Hematopoietic multipotent progenitor cell treated with erythropoietin and hydrocortisone succinate and interleukin-3 and kit ligand, for 6 days (in vitro differentiated cells): ENCODE measurements at regions not wholly inside any gene's neighbourhood (a gene's known extent, or its start where the extent isn't known, plus 50 kb on each side); places are given as distances from the start of the nearest gene placed in this dataset.
"Not testable (repeated sequence)": the region's sequence is repeated elsewhere in the genome, so short reads cannot be mapped to it uniquely, and the experiment has no call there.

Source experiments
- DNase-seq: peaks from one replicate; pipeline ENCODE4 v3.0.0-alpha.2; 2015

DNA sequence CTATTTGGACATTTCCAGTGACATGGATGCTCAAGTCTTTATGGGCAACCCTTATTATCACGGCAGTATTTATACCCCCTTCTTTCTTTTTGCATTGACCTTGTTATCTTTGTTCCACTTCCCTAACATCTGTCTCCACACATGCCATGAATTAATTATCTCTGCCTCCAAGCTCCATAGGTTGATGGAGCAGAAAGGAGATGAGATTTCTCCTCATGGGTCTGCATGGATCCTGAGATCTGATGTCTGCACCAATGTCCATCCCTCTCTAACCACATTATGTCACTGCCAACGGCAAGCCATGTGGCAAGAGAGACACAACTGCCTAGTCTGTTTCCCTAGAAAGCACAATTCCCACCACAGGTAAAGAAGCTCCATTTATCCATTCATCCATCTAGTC lies 416.8 kb upstream of the ASIC2 start:
- DNase-seq = no peak

DNA sequence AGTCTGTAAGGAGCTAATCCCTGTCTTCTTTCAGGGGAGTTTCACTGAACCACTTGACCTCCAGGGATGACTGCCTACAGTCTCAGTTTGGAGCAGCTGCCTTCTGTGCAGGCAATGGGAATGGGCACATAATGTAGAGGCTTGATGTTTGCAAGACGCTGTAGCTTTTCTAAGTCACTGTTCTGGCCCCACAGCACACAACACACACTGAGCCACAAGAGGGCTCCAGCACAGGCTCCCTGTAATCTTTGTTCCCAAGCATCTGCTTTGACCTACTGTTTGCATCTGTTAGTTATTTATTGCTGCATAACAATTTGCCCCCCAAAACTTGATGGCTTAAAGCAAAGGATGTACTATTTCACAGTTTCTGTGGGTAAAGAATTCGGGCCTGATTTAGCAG lies 419.0 kb upstream of the ASIC2 start:
- DNase-seq = no peak

DNA sequence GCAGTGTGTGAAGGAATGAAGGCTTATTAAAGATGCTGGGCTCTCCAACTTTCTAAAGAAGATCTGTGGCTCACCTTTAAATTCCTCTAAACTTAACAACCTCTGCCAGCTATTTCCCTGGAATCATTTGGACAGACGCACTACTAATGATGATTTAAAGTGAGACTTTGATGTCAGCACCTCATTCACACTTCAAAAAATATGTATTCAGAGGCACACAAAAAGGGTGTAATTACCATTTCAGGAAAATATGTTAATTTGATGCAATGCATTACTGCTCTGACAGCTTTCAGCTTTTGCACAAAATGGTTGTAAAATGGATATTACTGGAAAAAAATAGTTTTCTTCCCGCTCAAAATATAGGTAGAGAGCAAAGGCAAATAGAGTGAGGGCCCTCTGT lies 423.9 kb upstream of the ASIC2 start:
- no peak for DNase-seq

DNA sequence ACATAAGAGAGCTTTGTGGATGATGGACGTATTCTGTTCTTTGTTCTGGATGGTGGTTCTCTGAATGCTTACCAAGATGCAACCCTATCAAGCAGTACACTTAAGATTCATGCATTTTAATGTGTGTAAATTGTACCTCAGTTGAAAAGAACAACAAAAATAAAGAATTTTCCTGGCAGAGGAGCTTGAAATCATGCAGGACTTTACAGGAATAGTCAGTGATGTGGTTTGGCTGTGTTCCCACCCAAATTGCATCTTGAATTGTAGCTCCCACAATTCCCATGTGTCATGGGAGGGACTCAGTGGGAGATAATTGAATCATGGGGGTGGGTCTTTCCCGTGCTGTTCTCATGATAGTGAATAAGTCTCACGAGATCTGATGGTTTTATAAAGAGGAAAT lies 430.6 kb upstream of the ASIC2 start:
- not testable (repeated sequence) for DNase-seq

DNA sequence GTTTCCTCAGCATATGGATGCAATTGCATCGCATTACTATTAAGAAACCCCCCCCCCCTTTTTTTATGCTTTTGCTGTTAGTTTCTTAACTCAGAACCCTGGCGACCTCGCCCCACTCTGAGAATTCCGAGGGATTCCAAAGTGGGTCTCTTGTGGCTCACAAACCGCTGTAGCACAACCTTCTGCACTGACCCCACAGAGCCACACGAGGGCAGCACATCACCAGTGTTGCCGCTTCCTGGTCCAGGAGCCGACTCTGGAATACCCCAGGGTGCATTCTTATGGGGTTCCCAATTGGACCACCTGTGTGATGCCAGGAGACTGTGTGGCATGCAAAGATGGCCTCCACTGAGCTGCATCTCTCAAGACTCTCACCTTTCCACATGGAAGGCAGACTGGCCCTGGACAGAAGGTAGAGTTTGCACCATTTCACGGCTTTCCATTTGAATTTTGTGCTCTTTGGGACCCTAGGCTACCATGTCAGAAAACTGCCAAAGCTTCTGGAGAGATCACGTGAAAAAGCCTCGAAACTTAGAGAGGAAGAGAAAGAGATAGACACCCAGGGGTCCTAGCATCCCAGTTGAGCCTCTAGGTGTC lies 432.7 kb upstream of the ASIC2 start:
- peak; percentile 54 for DNase-seq

DNA sequence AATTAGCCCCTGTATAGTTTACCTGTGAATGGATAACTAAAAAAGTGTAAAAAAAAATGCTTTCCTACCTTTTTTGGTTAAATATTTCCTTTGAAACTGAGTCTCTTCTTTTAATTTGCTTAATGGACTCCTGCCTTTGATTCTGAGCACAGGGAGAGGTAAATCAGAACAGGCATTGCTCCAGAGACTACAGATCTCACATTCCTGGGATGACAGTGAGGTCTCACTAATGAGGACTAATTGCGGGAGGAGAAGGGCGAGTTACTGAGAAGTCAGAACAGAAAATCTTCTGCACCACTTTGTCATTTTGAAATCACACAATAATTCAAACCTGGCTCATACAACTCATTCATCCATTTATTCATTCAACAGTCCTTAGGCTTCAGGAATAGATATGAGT lies 437.0 kb upstream of the ASIC2 start:
- DNase-seq = no peak

DNA sequence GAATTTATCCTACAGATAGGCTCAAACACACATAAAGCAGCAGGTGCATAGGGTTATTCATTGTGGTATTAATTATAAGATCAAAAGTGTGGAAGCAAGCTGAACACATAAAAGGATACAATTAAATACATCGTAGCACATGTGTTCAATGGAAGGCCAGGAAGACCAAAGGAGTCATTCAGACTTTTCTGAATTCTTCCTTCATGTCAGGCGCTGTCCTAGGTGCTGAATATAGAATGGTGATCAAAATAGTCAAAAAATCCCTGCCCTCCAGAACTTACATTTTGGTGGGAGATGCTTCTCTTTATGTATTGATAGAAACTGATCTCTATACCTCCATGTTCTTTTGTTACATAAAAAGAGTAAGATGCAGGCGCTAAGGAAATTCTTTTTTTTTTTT lies 439.0 kb upstream of the ASIC2 start:
- peak; percentile 74 for DNase-seq

DNA sequence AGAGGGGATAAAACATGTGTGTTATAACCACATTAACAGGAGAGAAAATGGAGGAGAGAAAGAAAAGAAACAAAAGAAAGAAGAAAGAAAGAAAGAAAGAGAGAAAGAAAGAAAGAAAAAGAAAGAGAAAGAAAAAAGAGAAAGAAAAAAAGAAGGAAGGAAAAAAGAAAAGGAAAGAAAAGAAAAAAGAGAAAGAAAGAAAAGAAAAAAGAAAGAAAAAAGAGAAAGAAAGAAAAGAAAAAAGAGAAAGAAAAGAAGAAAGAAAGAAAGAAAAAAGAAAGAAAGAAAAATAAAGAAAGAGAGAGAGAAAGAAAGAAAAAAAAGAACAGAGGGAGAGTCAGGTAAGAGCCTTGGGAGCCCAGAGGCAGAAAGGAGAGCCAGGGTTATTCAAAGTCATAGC lies 446.6 kb upstream of the ASIC2 start:
- DNase-seq = no peak

DNA sequence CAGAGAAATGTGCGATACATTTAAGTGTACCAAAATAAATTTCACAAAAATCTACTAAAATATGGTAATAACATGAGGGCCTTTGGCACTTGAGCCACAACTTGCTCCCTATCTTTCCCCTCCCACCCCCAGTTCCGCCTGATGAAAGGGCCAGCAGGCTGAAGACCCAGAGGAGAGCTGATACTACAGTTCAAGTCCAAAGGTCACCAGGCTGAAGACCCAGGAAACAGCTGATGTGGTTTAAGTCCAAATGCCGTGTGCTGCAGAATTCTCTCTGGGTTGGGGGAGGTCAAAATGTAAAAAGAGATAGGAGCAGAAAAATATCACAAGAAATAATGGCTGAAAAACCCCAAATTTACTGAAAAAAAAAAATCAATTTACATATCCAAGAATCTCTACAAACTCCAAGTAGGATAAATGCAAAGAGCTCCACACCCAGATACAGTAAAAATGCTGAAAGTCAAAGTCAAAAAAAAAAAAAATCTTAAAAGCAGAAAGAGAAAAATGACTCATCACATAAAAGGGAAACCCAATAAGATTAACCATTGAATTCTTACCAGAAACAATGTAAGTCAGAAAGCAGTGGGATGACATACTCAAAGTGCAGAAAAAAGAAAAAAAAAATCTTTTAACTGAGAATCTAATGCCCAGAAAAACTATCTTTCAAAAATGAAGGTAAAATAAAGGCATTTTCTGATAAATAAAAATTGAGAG lies 452.1 kb upstream of the ASIC2 start:
- no peak for DNase-seq

DNA sequence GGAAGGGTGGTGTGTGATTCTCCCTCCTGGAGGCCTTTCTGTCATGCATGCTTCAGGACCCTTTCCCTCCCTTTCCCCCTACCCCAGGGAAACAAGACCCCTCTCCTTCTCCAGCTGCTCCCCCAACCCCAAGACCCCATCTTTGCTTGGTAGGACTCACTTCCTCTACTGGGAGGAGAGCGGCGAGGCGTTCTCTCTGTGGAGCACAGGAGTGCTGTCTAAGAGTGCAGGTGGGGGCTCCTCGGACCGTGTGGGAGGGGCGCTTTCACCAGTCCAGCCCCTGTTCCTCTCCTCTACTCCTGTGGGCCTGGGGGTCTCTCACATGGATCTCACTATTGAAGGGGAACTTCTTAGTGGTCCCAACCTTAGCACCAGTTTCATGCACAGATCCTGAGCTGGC lies 456.1 kb upstream of the ASIC2 start:
- DNase-seq = no peak

DNA sequence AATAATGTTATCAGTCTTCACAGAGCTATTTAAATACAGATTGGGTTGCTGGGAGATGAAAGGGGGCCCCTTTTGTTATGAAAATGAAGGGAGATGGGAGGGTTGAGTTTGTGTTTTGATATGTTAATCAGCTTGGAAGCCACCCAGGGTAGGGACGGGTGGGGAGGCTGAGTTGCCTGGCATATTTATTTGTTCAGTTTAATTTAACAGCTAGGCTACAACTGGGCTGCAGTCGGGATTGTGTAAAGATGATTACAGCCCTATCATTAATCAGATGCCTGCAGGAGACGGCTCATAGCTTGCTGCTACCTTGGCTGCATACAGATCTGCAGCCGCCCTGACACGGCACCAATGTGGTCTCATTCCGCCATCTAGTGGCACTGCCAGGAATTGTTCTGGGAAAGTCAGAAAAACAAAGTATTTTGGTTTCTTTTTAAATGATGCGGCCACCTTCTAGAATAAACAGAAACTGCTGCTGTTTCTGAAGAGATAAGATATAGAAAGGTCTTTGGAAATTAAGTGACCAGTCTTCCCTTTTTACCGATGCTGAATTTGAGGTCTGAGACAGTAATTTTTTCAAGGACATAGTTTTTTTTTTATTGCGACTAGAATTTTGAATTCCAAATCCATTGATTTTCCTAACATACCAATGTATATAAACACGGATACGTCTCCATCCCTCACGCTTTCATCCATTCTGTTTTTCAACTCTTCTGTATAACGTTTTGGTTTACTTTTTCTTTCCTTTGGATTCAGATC lies 458.0 kb upstream of the ASIC2 start:
- peak; percentile 77 for DNase-seq

DNA sequence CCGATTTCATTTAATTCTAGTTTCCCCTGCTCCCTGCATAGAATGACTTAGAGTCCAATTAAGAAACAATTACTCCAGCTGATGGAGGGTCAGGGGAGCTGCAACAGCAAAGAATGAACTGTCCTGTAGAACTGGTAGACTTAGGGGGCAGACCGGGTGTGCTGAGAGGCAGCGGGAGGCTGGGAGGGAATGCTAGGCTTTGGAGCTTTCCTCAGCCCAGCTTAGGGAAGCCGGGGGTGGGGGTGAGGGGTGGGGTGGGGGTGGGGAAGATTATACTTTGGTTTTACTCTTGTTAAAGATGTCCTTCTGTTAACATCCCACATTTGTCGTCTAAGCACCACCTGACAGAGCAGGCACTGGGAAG lies 458.6 kb upstream of the ASIC2 start:
- DNase-seq = no peak

DNA sequence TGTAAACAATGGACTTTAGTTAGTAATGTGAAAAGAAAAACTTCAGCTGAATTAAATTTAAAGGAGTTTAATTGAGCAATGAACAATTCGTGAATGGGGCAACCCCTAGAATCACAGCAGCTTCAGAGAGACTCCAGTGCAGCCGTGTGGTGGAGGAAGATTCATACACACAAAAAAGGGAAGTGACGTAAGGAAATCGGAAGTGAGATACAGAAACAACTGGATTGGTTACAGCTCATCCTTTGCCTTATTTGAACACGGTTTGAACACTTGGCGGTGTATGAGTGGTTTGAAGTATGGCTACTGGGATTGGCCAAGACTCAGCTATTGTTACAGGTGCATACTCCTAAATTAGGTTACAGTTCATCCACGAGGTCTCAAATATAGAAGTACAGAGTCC lies 460.4 kb upstream of the ASIC2 start:
- peak; percentile 27 for DNase-seq

DNA sequence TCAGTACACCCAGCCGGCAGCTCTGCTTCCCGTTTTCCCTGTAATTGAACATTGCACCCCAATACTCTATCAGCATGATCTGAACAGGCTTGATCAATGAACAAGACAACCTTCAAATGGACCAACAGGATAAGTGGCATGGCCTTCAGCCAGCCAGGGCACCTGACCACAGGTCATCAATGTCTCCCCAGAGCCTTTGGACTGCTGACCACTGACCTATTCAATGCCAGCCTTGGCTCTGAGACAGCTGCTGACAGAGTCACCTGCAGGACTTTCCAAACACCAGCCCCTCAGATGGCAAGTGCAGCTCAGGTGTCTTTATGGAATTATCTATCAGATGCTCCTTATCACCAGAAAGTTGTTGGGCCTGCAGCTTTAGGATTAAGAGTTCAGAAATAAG lies 462.9 kb upstream of the ASIC2 start:
- no peak for DNase-seq

DNA sequence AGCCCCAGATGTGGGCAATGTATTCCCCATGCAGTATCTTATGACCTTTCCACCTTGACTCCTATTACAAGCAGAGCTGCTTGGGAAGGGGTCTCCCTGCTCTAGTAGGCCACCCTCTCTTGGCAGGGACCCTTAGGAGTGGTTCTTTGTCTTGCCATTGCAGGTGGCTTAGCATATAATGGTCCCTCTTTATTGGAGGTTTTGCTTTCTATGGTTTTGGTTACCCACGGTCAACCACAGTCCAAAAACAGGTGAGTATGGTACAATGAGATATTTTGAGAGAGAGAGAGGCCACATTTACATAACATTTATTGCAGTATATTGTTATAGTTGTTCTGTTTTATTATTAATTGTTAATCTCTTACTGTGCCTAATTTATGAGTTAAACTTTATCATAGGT lies 472.8 kb upstream of the ASIC2 start:
- no peak for DNase-seq

DNA sequence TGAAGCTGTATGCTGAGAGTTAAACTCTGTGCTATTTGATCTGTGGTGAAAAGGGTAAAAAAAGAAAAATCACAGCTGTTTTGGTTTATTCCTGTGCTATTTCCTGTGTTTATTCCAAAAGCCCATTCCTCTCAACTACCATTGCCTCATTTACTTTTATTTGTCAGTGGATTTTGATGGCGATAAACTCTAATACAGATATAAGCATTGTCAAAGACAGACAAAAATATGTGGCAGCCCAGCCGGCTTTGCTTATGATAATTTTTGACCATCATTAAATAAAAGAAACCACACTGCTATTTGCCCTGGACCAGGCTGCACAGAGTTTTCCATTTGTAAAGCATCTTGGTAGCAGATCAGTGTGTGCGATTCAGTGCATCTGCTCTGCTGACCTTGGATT lies 473.6 kb upstream of the ASIC2 start:
- no peak for DNase-seq

DNA sequence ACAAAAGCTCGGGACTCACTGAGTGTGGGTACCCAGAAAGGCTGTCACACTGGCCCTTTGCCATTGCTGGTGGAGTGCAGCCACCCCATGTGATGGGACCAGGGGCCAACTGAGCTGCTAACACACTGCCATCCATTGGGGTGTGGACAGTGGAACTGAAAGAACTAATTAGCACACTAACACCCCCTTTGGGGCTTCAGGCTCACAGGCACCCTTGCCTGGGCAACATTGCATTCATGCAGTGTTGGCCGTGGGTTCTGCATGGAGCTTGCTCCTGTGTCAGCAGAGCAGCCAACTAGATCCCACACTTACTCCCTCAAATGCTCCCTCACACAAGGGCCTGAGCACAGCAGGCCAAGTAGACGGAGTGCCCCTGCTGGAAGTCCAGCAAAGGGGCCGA lies 476.0 kb upstream of the ASIC2 start:
- DNase-seq = no peak

DNA sequence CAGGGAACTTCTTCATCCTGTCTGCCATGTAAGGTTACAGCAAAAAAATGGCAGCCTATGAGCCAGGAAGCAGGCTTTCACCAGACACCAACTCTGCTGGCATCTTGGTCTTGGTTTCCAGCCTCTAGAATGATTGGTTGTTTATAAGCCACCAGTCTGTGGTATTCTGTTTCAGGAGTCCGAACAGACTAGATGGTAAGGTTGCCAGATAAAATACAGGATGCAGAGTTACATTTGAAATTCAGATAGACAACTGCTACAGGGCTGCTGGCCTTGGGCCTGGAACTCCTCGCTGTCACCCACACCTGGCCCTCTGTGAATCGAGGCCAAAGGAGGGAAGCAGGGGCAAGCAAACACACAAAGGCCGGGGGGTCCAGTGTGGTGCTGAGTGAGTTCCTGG lies 478.8 kb upstream of the CCL2 start:
- DNase-seq = no peak

DNA sequence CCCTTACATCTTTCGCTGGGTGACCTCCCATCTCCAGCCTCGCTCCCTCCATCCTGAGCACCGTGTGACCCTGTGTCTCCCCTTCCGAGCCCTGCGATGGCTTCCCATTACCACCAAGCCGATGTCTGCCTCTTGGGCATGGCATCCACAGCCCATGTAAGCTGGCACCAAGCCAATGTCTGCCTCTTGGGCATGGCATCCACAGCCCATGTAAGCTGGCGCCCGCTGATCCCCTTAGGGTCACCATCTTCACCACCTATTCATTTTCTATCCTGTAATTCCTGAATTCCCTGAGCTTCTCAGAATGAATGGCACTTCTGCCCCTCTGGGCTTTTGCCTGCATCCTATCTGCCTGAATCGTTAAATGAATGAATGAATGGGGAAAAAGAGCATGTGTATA lies 478.2 kb upstream of the CCL2 start:
- DNase-seq = no peak

DNA sequence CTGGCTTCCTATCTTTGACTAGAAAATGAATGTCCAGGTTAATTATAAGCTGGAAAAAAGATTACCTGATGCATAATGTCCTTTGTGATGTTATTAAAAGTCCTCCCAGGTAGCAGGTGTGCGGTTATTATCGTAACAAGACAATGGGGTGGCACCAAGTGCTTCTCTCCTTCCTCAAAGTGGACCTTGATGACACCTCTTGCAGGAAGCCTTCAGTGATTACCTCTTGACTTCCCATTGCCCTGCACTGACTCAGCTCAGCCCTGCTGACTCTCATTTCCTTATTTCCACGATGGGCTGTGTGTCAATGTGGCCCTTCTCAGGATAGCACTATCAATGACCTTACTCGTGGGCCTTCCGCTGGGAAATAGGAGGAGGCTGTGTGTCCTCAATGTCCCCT lies 477.4 kb upstream of the CCL2 start:
- DNase-seq = no peak

DNA sequence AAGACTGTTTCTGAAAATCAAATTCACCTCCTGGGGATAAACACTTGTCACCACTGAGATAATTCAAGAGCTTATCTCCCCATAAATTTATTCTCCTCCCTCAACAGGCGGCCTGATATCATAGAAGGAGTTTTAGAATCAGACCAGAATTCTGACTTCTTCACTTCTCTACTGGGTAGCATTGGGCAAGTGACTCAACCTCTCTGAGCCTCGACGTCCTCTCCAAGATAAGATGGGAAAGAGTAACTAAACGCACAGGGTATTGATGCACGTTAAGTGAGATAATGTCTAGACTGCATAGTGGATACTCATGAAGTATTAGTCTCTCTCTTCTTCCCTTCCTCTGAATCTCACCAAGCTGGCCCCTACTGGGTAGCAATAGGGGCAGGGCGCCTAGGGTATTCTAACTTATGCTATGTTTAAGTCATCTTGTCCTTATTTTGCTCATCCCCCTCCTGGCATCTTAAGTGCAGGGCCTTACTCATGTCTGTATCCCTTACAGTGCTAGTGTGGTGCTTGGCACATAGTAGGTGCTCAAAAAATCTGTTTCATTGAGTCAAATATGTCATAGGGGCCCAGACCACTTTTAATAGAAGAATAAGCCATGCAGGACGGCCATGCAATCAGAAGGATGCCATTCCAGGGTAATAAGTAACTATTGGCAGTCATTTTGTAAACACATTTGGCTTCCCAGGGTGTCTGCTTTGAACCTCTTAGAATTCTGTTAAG lies 476.4 kb upstream of the CCL2 start:
- DNase-seq = no peak

DNA sequence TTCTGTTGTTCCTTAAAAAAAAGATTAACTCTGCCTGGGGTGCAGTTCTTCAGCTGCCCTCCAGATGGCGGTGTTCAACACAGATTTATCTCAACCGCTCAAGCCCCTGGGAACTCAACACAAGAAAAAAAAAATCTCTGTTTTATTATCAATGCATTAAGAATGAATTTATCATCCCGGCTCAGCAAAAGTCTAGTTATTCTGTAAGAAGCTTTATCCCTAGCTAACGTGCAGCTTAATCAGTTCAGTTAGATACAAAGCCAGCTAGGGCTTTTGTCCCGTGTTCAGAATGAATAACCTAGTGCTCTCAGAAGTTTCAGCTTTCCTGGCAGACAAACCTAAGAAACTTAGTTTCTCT lies 475.9 kb upstream of the CCL2 start:
- peak; percentile 73 for DNase-seq

DNA sequence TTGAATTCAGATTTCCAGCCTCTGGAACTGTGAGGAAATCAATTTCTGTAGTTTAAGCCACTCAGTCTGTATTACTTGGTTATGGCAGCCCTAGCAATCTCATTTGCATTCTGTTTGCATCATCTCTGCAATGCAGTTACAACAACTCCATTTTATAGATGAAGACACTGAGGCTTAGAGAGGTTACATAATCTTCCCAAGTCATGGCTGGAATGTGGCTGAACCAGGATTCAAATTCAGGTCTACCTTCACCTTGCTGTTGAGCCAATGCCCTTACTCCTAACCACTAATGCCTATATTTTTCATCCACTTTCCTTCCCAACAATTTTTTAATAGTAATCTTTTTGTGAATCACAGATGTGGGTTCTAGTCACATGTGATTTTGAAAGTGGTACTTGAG lies 469.8 kb upstream of the CCL2 start:
- no peak for DNase-seq

DNA sequence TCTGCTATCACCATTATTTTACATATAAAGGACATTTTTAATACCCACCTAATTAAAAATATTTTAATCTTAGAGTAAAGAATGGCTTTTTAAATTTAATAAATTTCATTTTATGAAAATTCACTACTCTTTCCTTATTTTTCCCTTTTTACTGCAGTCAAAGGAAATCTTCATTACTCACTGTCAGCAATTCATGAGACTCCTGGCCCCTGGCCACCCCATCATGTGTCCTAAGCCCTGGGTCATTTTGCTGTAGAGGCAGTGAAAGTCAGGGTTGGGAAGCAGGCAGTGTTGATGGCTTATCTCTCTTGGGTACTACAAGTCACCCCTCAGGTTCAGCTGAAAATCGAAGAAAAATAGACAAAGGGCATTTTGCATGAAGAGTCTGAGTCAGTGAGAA lies 468.6 kb upstream of the CCL2 start:
- DNase-seq = no peak
